ENCODE measurements at regions not wholly inside any gene's neighbourhood (a gene's known extent, or its start where the extent isn't known, plus 50 kb on each side); places are given as distances from the start of the nearest gene placed in this dataset.

- peak; percentile 20 for DNase-seq (ENCODE audit: low read depth)
Observed at GRCh38 chr4:138751309-138751708, 264.3 kb upstream of the NOCT start.

- peak; percentile 8 for DNase-seq (ENCODE audit: low read depth)
Observed at GRCh38 chr4:138749303-138749702, 266.3 kb upstream of the NOCT start.

- DNase-seq (ENCODE audit: low read depth) = no peak
Observed at GRCh38 chr4:138741766-138742377, 273.7 kb upstream of the NOCT start.

GRCh38 chr4:138740816-138741745, 274.5 kb upstream of the NOCT start:
- no peak for DNase-seq (ENCODE audit: low read depth)

- DNase-seq (ENCODE audit: low read depth) = no peak
Observed at GRCh38 chr4:138736362-138736761, 279.2 kb upstream of the NOCT start.

- peak; percentile 41 for DNase-seq (ENCODE audit: low read depth)
Observed at GRCh38 chr4:138734746-138735145, 280.8 kb upstream of the NOCT start.

- no peak for DNase-seq (ENCODE audit: low read depth)
Observed at GRCh38 chr4:138728566-138728965, 287.0 kb upstream of the NOCT start.

- no peak for DNase-seq (ENCODE audit: low read depth)
Observed at GRCh38 chr4:138727731-138728130, 287.9 kb upstream of the NOCT start.

- no peak for DNase-seq (ENCODE audit: low read depth)
Observed at GRCh38 chr4:138724530-138724929, 291.1 kb upstream of the NOCT start.

GRCh38 chr4:138716559-138717335, 298.8 kb upstream of the NOCT start:
- DNase-seq (ENCODE audit: low read depth) = no peak

- no peak for DNase-seq (ENCODE audit: low read depth)
Observed at GRCh38 chr4:138710297-138710696, 305.3 kb upstream of the NOCT start.

- DNase-seq (ENCODE audit: low read depth) = no peak
Observed at GRCh38 chr4:138709859-138710258, 305.7 kb upstream of the NOCT start.

GRCh38 chr4:138707746-138708677, 307.6 kb upstream of the NOCT start:
- DNase-seq (ENCODE audit: low read depth) = no peak

- DNase-seq (ENCODE audit: low read depth) = no peak
Observed at GRCh38 chr4:138706201-138706600, 309.4 kb upstream of the NOCT start.

- no peak for DNase-seq (ENCODE audit: low read depth)
Observed at GRCh38 chr4:138702190-138702824, 313.3 kb upstream of the NOCT start.

GRCh38 chr4:138698641-138699040, 316.9 kb upstream of the NOCT start:
- no peak for DNase-seq (ENCODE audit: low read depth)

GRCh38 chr4:138697851-138698250, 317.7 kb upstream of the NOCT start:
- DNase-seq (ENCODE audit: low read depth) = no peak

GRCh38 chr4:138696771-138697170, 318.8 kb upstream of the NOCT start:
- DNase-seq (ENCODE audit: low read depth) = no peak

GRCh38 chr4:138696058-138696457, 319.5 kb upstream of the NOCT start:
- no peak for DNase-seq (ENCODE audit: low read depth)

- DNase-seq (ENCODE audit: low read depth) = no peak
Observed at GRCh38 chr4:138693526-138693925, 322.1 kb upstream of the NOCT start.

- no peak for DNase-seq (ENCODE audit: low read depth)
Observed at GRCh38 chr4:138692411-138692810, 323.2 kb upstream of the NOCT start.
